ENCODE measurements at regions not wholly inside any gene's neighbourhood (a gene's known extent, or its start where the extent isn't known, plus 50 kb on each side); places are given as distances from the start of the nearest gene placed in this dataset.

DNA sequence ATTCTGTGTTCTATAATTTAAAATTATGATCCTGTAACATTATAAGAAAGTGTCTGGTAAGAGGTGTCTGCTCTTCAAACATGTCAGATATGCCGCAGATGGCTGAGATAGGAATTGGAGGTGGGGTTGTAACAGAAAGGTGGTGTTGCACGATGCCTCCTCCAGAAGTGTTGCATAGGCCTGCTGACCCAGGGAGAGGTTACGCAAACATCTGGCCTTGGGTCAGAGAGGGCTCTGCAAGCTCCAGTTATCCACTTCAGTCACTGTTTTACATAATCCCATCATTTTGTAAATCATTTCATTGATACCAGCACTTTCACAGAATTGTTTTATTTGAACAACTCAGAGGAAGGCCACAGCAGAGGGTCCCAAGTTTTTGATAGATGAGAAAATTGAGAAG is 256.5 kb downstream of the OSR1 start:
- Histone ChIP-seq H2AFZ (ENCODE audit: low read depth, low read length) (no peak overlapping the region), H3F3A (ENCODE audit: insufficient read depth, low read length, poor library complexity, severe bottlenecking) (no peaks in the 10 kb centered on the region), H3K27ac (ENCODE audit: low read length) (no peak overlapping the region), H3K27me3 (ENCODE audit: insufficient read depth, low read depth, low read length) (no peaks in the 10 kb centered on the region), H3K9me3 (ENCODE audit: low read length) (no peaks in the 10 kb centered on the region), H3K36me3 (ENCODE audit: insufficient read depth, low read length) (no peaks in the 10 kb centered on the region), H3K9ac (ENCODE audit: low read length) (no peak overlapping the region), H3K4me2 (ENCODE audit: low read length) (no peak overlapping the region), H4K20me1 (ENCODE audit: insufficient read depth) (no peaks in the 10 kb centered on the region), H3K9me2 (ENCODE audit: insufficient read depth, low read length) (no peaks in the 10 kb centered on the region), H3K4me3 (ENCODE audit: low read length) (no peak overlapping the region), H3K79me2 (replicated peaks; ENCODE audit: insufficient read depth, low read length) (no peaks in the 10 kb centered on the region)
- no peak for TF ChIP-seq EP300 (conservative IDR thresholded peaks at IDR 0.05; ENCODE audit: poor library complexity, severe bottlenecking)
- TF ChIP-seq, protein P1, sequence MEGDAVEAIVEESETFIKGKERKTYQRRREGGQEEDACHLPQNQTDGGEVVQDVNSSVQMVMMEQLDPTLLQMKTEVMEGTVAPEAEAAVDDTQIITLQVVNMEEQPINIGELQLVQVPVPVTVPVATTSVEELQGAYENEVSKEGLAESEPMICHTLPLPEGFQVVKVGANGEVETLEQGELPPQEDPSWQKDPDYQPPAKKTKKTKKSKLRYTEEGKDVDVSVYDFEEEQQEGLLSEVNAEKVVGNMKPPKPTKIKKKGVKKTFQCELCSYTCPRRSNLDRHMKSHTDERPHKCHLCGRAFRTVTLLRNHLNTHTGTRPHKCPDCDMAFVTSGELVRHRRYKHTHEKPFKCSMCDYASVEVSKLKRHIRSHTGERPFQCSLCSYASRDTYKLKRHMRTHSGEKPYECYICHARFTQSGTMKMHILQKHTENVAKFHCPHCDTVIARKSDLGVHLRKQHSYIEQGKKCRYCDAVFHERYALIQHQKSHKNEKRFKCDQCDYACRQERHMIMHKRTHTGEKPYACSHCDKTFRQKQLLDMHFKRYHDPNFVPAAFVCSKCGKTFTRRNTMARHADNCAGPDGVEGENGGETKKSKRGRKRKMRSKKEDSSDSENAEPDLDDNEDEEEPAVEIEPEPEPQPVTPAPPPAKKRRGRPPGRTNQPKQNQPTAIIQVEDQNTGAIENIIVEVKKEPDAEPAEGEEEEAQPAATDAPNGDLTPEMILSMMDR (IDR thresholded peaks at IDR 0.05; ENCODE audit: poor library complexity, severe bottlenecking), result no peak
- TF ChIP-seq TAF1 (IDR thresholded peaks at IDR 0.05; ENCODE audit: low read depth), result no peak
- no peak for TF ChIP-seq RAD21 (conservative IDR thresholded peaks at IDR 0.05)
- TF ChIP-seq, protein P2, sequence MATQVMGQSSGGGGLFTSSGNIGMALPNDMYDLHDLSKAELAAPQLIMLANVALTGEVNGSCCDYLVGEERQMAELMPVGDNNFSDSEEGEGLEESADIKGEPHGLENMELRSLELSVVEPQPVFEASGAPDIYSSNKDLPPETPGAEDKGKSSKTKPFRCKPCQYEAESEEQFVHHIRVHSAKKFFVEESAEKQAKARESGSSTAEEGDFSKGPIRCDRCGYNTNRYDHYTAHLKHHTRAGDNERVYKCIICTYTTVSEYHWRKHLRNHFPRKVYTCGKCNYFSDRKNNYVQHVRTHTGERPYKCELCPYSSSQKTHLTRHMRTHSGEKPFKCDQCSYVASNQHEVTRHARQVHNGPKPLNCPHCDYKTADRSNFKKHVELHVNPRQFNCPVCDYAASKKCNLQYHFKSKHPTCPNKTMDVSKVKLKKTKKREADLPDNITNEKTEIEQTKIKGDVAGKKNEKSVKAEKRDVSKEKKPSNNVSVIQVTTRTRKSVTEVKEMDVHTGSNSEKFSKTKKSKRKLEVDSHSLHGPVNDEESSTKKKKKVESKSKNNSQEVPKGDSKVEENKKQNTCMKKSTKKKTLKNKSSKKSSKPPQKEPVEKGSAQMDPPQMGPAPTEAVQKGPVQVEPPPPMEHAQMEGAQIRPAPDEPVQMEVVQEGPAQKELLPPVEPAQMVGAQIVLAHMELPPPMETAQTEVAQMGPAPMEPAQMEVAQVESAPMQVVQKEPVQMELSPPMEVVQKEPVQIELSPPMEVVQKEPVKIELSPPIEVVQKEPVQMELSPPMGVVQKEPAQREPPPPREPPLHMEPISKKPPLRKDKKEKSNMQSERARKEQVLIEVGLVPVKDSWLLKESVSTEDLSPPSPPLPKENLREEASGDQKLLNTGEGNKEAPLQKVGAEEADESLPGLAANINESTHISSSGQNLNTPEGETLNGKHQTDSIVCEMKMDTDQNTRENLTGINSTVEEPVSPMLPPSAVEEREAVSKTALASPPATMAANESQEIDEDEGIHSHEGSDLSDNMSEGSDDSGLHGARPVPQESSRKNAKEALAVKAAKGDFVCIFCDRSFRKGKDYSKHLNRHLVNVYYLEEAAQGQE (IDR thresholded peaks at IDR 0.05; ENCODE audit: borderline replicate concordance), result no peak
- TF ChIP-seq MXI1 (conservative IDR thresholded peaks at IDR 0.05; ENCODE audit: poor library complexity, severe bottlenecking), result no peak
- no peak for TF ChIP-seq POLR2AphosphoS5 (IDR thresholded peaks at IDR 0.05)
- TF ChIP-seq SMC3 (conservative IDR thresholded peaks at IDR 0.05; ENCODE audit: poor library complexity), result no peak
- TF ChIP-seq EZH2 (IDR thresholded peaks at IDR 0.05; ENCODE audit: borderline replicate concordance, insufficient read depth, low read length, poor library complexity, severe bottlenecking), result no peak

DNA sequence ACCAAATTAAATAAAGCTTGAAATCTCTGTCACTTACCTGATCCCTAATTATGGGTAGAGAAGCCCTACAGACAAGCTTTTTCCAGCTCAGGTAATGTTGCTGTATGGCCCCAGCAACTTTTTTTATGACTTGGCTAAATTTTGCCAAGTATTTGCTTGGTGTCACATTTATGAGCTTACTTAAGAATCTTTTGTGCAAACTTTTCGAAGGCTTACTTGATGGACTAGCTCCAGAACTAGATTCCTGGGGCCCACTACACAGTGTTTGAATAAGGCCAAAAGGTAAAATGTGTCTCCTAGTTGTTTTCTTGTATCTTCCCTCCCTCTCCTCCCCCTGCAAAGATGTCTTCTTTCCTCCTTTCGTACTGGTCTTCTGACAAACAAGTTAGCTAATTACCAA is 257.9 kb downstream of the OSR1 start:
- H3K9me2 ChIP-seq (ENCODE audit: insufficient read depth, low read length), result no peaks in the 10 kb centered on the region
- H3K27ac ChIP-seq (ENCODE audit: low read length), result no peak overlapping the region
- no peak overlapping the region for H3K4me3 ChIP-seq (ENCODE audit: low read length)
- no peaks in the 10 kb centered on the region for H3K27me3 ChIP-seq (ENCODE audit: insufficient read depth, low read depth, low read length)
- H3K36me3 ChIP-seq (ENCODE audit: insufficient read depth, low read length), result no peaks in the 10 kb centered on the region
- no peaks in the 10 kb centered on the region for H3F3A ChIP-seq (ENCODE audit: insufficient read depth, low read length, poor library complexity, severe bottlenecking)
- H4K20me1 ChIP-seq (ENCODE audit: insufficient read depth), result no peaks in the 10 kb centered on the region
- no peaks in the 10 kb centered on the region for H3K79me2 ChIP-seq (replicated peaks; ENCODE audit: insufficient read depth, low read length)
- H2AFZ ChIP-seq (ENCODE audit: low read depth, low read length), result no peak overlapping the region
- no peaks in the 10 kb centered on the region for H3K9me3 ChIP-seq (ENCODE audit: low read length)
- TF ChIP-seq POLR2AphosphoS5 (IDR thresholded peaks at IDR 0.05) (no peak), SMC3 (conservative IDR thresholded peaks at IDR 0.05; ENCODE audit: poor library complexity) (no peak), EZH2 (IDR thresholded peaks at IDR 0.05; ENCODE audit: borderline replicate concordance, insufficient read depth, low read length, poor library complexity, severe bottlenecking) (no peak)
- TF ChIP-seq, protein P2 (IDR thresholded peaks at IDR 0.05; ENCODE audit: borderline replicate concordance), result no peak
- H3K9ac ChIP-seq (ENCODE audit: low read length), result no peak overlapping the region
- H3K4me2 ChIP-seq (ENCODE audit: low read length), result no peak overlapping the region

Data from neural cell (in vitro differentiated cells).